Mucosa of descending colon (tissue), 3 donors: ENCODE measurements at regions not wholly inside any gene's neighbourhood (a gene's known extent, or its start where the extent isn't known, plus 50 kb on each side); places are given as distances from the start of the nearest gene placed in this dataset.

Experiments
- ATAC-seq: fragments of 200-7000 bp; cut with Tn5 transposase; one replicate; pipeline ENCODE4 v1.9.1; 2020; ENCODE audit warnings: mild to moderate bottlenecking, moderate library complexity
- DNase-seq, 3 donors: peaks; one replicate each; pipeline ENCODE4 v3.0.0-alpha.2; 2020
- H3K36me3 ChIP-seq: fragments of 200-600 bp; one replicate; pipeline ENCODE4 v1.8.0; 2021; ENCODE audit warnings: low read depth, mild to moderate bottlenecking
- H3K4me1 ChIP-seq: fragments of 200-600 bp; one replicate; pipeline ENCODE4 v1.8.0; 2021; ENCODE audit warnings: low read depth, mild to moderate bottlenecking
- H3K4me3 ChIP-seq: fragments of 200-600 bp; one replicate; pipeline ENCODE4 v1.8.0; 2021; ENCODE audit warnings: mild to moderate bottlenecking
- H3K9me3 ChIP-seq: fragments of 200-600 bp; one replicate; pipeline ENCODE4 v1.8.0; 2021; ENCODE audit warnings: mild to moderate bottlenecking
- intact Hi-C, 2 donors: fragments of 100-400 bp; cut with DNase I in 1 of 2; cut with micrococcal nuclease in 1 of 2; formaldehyde crosslinking; loops; one replicate each; pipeline versions ENCODE4 v1.11.0 to v1.11.1; 2022; cut with DNase I, micrococcal nuclease
- TF ChIP-seq, protein P1 (sequence below): fragments of 200-600 bp; IDR thresholded peaks from one replicate; pipeline ENCODE4 v1.8.0; 2022; ENCODE audit warnings: antibody characterized with exemption, mild to moderate bottlenecking
- donor health status: DM: no; HTN: no; CAD: no; lungs with moderate emphysema.
- donor health status: DM: no; HTN: no; CAD: no.
- donor health status: DM: no; HTN: yes; CAD: no.

- ATAC-seq: no peak
- H3K4me1 ChIP-seq: no peaks in the 10 kb centered on the region
- intact Hi-C loops: no loop called here
Observed at GRCh38 chr13:97079726-97080125, 85.5 kb upstream of the OXGR1 start.

DNA sequence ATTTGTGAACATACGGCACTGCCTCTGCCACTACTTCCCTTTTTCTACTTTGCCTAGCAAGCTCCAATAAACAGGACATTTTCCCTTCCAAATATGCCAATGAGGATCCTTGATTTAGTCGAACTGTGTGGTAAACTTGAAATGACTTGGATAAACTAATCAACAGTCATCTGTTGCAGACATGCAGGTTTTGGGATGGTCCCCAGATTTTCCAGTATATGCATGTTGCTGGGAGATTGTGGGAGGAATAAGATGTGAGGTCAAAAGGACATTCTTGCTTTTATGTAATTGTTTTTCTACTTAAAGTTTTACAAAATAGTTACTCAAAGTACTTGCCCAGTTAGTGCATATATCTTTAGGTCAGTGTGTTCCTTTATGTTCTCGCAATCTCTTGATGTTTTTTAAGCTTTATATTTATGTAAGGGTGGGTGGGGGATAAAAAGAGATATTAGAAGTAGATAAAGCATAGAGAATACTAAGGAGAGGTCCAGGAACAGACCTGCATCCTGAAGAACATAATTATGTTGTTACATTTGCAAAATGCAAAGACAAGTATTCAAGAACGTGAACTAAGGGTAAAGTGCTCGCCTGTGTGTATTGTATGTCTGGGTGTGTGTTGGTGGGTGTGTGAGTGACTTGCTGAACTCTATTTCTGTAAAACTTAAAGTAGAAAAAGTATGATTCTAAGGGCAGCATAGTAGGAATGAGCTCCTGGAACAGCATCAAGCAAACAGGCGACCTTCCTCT is 88.4 kb upstream of the OXGR1 start:
- Histone ChIP-seq H3K4me1 (no peaks in the 10 kb centered on the region), H3K4me3 (no peak overlapping the region), H3K36me3 (no peaks in the 10 kb centered on the region), H3K9me3 (no peaks in the 10 kb centered on the region)
- ATAC-seq (no peak), DNase-seq (no peak)
- TF ChIP-seq, protein P1, sequence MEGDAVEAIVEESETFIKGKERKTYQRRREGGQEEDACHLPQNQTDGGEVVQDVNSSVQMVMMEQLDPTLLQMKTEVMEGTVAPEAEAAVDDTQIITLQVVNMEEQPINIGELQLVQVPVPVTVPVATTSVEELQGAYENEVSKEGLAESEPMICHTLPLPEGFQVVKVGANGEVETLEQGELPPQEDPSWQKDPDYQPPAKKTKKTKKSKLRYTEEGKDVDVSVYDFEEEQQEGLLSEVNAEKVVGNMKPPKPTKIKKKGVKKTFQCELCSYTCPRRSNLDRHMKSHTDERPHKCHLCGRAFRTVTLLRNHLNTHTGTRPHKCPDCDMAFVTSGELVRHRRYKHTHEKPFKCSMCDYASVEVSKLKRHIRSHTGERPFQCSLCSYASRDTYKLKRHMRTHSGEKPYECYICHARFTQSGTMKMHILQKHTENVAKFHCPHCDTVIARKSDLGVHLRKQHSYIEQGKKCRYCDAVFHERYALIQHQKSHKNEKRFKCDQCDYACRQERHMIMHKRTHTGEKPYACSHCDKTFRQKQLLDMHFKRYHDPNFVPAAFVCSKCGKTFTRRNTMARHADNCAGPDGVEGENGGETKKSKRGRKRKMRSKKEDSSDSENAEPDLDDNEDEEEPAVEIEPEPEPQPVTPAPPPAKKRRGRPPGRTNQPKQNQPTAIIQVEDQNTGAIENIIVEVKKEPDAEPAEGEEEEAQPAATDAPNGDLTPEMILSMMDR: no peak
- intact Hi-C loops: no loop called here

More at GRCh38 chr13:97079726-97080125, 85.5 kb upstream of the OXGR1 start:
- H3K9me3 ChIP-seq: peaks cover 4% of the 10 kb centered on the region
- no peaks in the 10 kb centered on the region for H3K36me3 ChIP-seq
- TF ChIP-seq, protein P1: no peak
- H3K4me3 ChIP-seq: no peak overlapping the region
- no peak for DNase-seq

DNA sequence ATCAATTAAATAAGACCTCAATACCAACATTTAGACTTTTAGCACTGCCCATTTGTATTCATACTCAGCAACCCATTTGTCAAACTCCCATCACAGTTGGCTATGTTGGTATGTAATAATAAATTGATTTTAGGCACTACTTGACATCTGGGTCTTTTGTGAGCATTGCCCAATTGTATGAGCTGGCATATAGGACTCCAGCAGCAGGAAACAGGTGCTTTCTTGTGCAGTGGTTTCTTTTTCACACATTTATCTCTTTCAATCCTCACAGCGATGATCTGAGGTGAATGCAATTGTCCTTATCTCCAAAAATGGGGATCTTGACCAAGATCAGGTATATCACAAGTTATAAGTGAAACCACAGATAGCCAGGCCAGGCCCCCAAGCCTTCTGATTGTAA is 96.9 kb upstream of the OXGR1 start:
- intact Hi-C loops: no loop called here
- DNase-seq (no peak), ATAC-seq (no peak)
- Histone ChIP-seq H3K4me1 (no peaks in the 10 kb centered on the region), H3K36me3 (no peaks in the 10 kb centered on the region), H3K4me3 (no peak overlapping the region), H3K9me3 (no peaks in the 10 kb centered on the region)
- TF ChIP-seq, protein P1: no peak

DNA sequence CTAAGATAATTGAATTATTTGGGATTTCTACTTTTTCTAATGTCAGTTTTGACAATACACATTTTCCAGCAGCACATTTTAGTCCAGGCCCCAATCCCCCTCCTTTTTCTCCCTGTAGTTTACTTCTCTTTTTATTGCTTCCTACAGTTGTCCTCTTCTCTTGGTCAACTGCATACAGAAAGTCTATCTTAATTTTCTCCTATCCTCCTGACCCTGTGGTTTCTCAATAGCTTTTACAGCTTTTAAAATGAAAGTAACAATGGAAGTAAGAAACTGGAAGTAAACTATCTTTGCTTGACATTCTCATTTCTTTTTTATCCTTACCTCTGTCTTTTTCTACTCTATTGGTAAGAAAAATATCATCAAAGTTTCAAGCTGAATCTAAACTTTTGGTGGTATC is 106.5 kb upstream of the OXGR1 start:
- H3K36me3 ChIP-seq: no peaks in the 10 kb centered on the region
- ATAC-seq (no peak), DNase-seq (no peak)
- TF ChIP-seq, protein P1: no peak
- H3K9me3 ChIP-seq: no peaks in the 10 kb centered on the region
- intact Hi-C loops: no loop called here
- no peaks in the 10 kb centered on the region for H3K4me1 ChIP-seq
- no peak overlapping the region for H3K4me3 ChIP-seq

- H3K4me1 ChIP-seq: no peaks in the 10 kb centered on the region
- ATAC-seq (no peak), DNase-seq (no peak)
- H3K9me3 ChIP-seq: no peaks in the 10 kb centered on the region
- H3K36me3 ChIP-seq: no peaks in the 10 kb centered on the region
- TF ChIP-seq, protein P1: no peak
- no peak overlapping the region for H3K4me3 ChIP-seq
- intact Hi-C loops: no loop called here
Observed at GRCh38 chr13:97101912-97102708, 107.8 kb upstream of the OXGR1 start.
